ENCODE measurements at regions not wholly inside any gene's neighbourhood (a gene's known extent, or its start where the extent isn't known, plus 50 kb on each side); places are given as distances from the start of the nearest gene placed in this dataset.

- TF ChIP-seq CTCF (IDR thresholded peaks at IDR 0.05; ENCODE audit: control insufficient read depth, extremely low read depth, insufficient read depth) = no peak
- DNase-seq (ENCODE audit: low read depth) = no peak
- H3K4me3 ChIP-seq (ENCODE audit: low read depth, low read length) = no peak overlapping the region
These were observed 776.8 kb downstream of the PCDH18 start for GRCh38 chr4:136755531-136755916.

GRCh38 chr4:136754810-136755530, 777.3 kb downstream of the PCDH18 start:
- H3K4me3 ChIP-seq (ENCODE audit: low read depth, low read length) = no peak overlapping the region
- no peak for DNase-seq (ENCODE audit: low read depth)
- no peak for TF ChIP-seq CTCF (IDR thresholded peaks at IDR 0.05; ENCODE audit: control insufficient read depth, extremely low read depth, insufficient read depth)

DNA sequence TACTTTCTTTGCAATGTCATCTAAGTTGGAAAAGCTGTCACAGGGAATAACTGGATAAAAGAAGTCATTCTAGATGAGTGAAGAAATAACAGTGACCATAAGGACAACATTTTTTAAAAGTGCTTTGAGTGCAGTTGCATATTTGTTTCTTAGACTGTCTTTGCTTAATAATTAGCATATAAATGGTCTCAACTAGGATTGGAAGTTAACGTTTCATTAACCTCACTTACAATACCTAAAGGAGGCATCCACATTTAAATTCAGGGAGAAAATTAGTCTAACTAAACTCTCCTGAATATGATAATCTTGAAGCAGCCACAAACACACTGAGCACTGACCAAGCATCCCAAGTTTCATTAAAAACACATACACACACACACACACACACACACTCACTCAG, 780.7 kb downstream of the PCDH18 start:
- no peak for TF ChIP-seq CTCF (IDR thresholded peaks at IDR 0.05; ENCODE audit: control insufficient read depth, extremely low read depth, insufficient read depth)

DNA sequence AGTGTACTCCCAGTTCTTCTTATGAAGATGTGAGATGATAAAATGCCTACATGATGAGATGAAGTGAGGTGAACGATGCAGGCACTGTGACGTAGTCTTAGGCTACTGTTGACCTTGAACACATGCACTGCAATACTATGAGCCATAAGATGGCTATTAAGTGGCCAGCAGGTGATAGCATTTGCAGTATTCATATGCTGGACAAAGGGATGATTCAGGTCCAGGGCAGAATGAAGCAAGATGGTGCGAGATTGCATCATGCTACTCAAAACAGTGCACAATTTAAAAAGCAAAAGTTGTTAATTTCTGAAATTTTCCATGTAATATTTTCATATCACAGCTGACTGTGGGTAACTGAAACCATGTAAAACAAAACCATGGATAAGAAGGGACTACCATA, 781.4 kb downstream of the PCDH18 start:
- H3K4me3 ChIP-seq (ENCODE audit: low read depth, low read length) = no peak overlapping the region
- no peak for DNase-seq (ENCODE audit: low read depth)
- TF ChIP-seq CTCF (IDR thresholded peaks at IDR 0.05; ENCODE audit: control insufficient read depth, extremely low read depth, insufficient read depth) = no peak

More for the DNA sequence above, 780.7 kb downstream of the PCDH18 start:
- DNase-seq (ENCODE audit: low read depth) = no peak
- H3K4me3 ChIP-seq (ENCODE audit: low read depth, low read length) = no peak overlapping the region

GRCh38 chr4:136749989-136750388, 782.3 kb downstream of the PCDH18 start:
- TF ChIP-seq CTCF (IDR thresholded peaks at IDR 0.05; ENCODE audit: control insufficient read depth, extremely low read depth, insufficient read depth) = no peak
- no peak overlapping the region for H3K4me3 ChIP-seq (ENCODE audit: low read depth, low read length)
- DNase-seq (ENCODE audit: low read depth) = no peak

DNA sequence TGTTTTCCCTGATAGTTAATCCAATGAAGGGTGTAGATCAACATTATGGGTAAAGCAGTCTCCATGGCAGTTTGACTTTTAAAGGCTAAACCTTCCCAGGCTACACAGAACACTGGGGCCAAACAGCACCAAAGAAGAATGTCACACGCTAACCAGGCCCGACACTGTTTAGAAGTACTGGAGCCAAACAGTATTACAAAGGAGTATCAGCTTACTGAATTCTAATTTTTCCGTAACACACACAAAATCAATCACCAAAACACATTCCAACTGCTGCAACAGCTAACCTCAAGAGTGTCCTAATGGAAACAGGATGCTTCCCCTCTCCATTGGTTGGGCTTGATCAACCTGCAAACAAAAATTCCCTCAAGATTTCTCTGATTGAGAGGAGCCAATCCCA, 783.5 kb downstream of the PCDH18 start:
- TF ChIP-seq CTCF (IDR thresholded peaks at IDR 0.05; ENCODE audit: control insufficient read depth, extremely low read depth, insufficient read depth) = no peak
- no peak for DNase-seq (ENCODE audit: low read depth)
- H3K4me3 ChIP-seq (ENCODE audit: low read depth, low read length) = no peak overlapping the region

GRCh38 chr4:136748165-136748564, 784.1 kb downstream of the PCDH18 start:
- no peak for TF ChIP-seq CTCF (IDR thresholded peaks at IDR 0.05; ENCODE audit: control insufficient read depth, extremely low read depth, insufficient read depth)
- no peak for DNase-seq (ENCODE audit: low read depth)
- H3K4me3 ChIP-seq (ENCODE audit: low read depth, low read length) = no peak overlapping the region

Measured in LNCaP clone FGC (cell line).